ENCODE measurements at regions not wholly inside any gene's neighbourhood (a gene's known extent, or its start where the extent isn't known, plus 50 kb on each side); places are given as distances from the start of the nearest gene placed in this dataset.

DNA sequence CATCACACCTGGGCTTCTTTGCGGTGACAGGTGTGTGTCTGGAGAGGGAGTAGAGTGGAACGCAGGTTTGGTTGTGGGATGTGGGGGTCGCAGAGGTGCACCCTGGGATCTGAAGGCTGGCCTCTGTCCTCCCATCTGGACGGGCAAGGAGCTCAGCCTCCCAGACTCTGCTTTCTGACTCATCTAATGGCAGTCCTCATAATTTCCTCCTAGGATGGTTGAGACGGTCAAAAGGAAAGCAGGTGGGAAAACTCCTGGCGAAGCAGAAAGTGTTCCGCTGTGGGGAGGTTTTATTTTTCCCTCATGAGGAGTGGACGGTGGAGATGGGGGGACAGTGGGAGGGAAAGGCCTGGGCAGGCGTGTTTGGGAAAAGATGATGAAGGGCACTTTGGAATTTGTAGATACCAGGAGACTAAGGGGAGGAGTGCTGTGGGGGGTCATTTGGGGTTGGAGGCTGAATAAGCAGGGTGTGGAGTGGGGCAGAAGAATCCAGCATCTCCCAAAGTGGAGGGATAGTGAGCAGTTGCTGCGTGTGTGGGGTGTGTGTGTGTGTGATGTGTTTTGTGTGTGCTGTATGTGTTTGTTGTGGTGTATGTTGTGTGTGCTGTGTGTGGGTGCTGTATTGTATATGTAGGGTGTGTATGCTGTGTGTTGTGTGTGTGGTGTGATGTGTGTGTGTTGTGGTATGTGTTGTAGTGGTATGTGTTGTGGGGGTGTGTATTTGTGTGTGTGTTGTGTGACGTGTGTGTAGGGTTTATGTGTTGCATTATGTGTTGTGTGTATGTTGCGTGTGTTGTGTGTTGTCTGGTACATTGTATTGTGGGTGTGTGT, 97.2 kb upstream of the PODXL start:
- peaks cover 20% of the 10 kb centered on the region for H3K4me1 ChIP-seq (ENCODE audit: control insufficient read depth, extremely low read depth, insufficient read depth, low read length)
- intact Hi-C loops (cut with micrococcal nuclease) (loop anchor here (1.0 to 5.0 kb wide), 8 partner anchors 30 to 582 kb away; partner anchors contain the start of gene PODXL), dilution Hi-C loops (cut with MboI; ENCODE audit: extremely low pct_ligation_motif_present, low sequenced_read_pairs) (no loop called here)
- H3K4me2 ChIP-seq (ENCODE audit: insufficient read depth, low read length): no peak overlapping the region
- no peak for DNase-seq (ENCODE audit: low read depth, low spot score)
- H3K4me3 ChIP-seq (replicated peaks in 1 of 3; ENCODE audit: insufficient read depth in 1 of 3, low read depth in 1 of 3, low read length in 3 of 3): no peak overlapping the region
- TF ChIP-seq JUN (IDR thresholded peaks at IDR 0.05; ENCODE audit: borderline replicate concordance, insufficient read depth, insufficient read length, low read depth) (no peak), FOS (IDR thresholded peaks at IDR 0.05; ENCODE audit: borderline replicate concordance, insufficient read depth, low read length) (peak; percentile 31)
- no peaks in the 10 kb centered on the region for H3K27me3 ChIP-seq (ENCODE audit: control insufficient read depth in 2 of 2, insufficient read depth in 2 of 2, low read length in 2 of 2)
- H3K27ac ChIP-seq (ENCODE audit: insufficient read depth, low read depth, low read length): no peak overlapping the region
- no peaks in the 10 kb centered on the region for H3K79me2 ChIP-seq (ENCODE audit: control insufficient read depth, insufficient read depth, low read length)
- H3K9ac ChIP-seq (replicated peaks; ENCODE audit: extremely low read depth, insufficient read depth, low read length): no peak overlapping the region
- peak overlapping the region; percentile 1 for H2AFZ ChIP-seq (ENCODE audit: low read depth, low read length)
- no peaks in the 10 kb centered on the region for H4K20me1 ChIP-seq (replicated peaks; ENCODE audit: control insufficient read depth, extremely low read depth, insufficient read depth, low read length)
- CTCF ChIA-PET: interaction anchor here (0.9 to 2.2 kb wide), 10 partner anchors 11 to 145 kb away, joined by 4 to 15 read pairs (median 5); no protein-coding TSS in a partner anchor
- POLR2A ChIA-PET: no interaction called here
- peak; percentile 73 for FAIRE-seq
- no TSS peak for BruUV-seq (replicated peaks)
- no peaks in the 10 kb centered on the region for H3K9me1 ChIP-seq (replicated peaks; ENCODE audit: control insufficient read depth, extremely low read depth, insufficient read depth, low read length)
- no peaks in the 10 kb centered on the region for H3K9me3 ChIP-seq (replicated peaks; ENCODE audit: control insufficient read depth, insufficient read depth, low read length)
- H3K36me3 ChIP-seq (ENCODE audit: control insufficient read depth in 2 of 2, extremely low read depth in 1 of 2, insufficient read depth in 2 of 2, low read length in 2 of 2): no peaks in the 10 kb centered on the region

DNA sequence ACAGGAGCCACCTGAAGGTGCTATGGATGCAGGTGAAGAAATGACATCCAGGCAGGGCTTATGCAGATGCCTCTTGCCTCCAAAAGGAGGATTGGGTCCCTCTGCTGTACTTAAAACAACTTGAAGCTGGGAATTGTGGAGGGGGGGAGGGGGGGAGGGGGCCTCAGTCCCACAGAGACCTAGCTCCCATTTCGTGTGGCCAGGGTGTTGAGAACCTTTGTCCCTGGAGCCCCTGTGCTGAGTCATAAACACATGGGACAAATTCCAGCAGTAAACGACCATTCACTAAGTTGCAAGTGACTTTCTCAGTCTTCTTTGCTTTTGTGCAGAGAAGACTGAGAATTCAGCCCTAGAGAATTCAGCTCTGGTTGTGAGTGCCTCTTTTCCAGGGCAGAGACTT, 96.5 kb upstream of the PODXL start:
- Histone ChIP-seq H3K4me1 (ENCODE audit: control insufficient read depth, extremely low read depth, insufficient read depth, low read length) (peaks cover 17% of the 10 kb centered on the region), H3K4me2 (ENCODE audit: insufficient read depth, low read length) (no peak overlapping the region), H3K4me3 (replicated peaks in 1 of 3; ENCODE audit: insufficient read depth in 1 of 3, low read depth in 1 of 3, low read length in 3 of 3) (no peak overlapping the region), H3K27ac (ENCODE audit: insufficient read depth, low read depth, low read length) (no peak overlapping the region), H3K27me3 (ENCODE audit: control insufficient read depth in 2 of 2, insufficient read depth in 2 of 2, low read length in 2 of 2) (no peaks in the 10 kb centered on the region), H2AFZ (ENCODE audit: low read depth, low read length) (no peak overlapping the region), H3K9me3 (replicated peaks; ENCODE audit: control insufficient read depth, insufficient read depth, low read length) (no peaks in the 10 kb centered on the region), H3K36me3 (ENCODE audit: control insufficient read depth in 2 of 2, extremely low read depth in 1 of 2, insufficient read depth in 2 of 2, low read length in 2 of 2) (no peaks in the 10 kb centered on the region), H3K9ac (replicated peaks; ENCODE audit: extremely low read depth, insufficient read depth, low read length) (no peak overlapping the region), H3K9me1 (replicated peaks; ENCODE audit: control insufficient read depth, extremely low read depth, insufficient read depth, low read length) (no peaks in the 10 kb centered on the region), H3K79me2 (ENCODE audit: control insufficient read depth, insufficient read depth, low read length) (no peaks in the 10 kb centered on the region), H4K20me1 (replicated peaks; ENCODE audit: control insufficient read depth, extremely low read depth, insufficient read depth, low read length) (no peaks in the 10 kb centered on the region)
- intact Hi-C loops (cut with micrococcal nuclease) (loop anchor here (2.0 to 5.0 kb wide), 2 partner anchors 72 to 546 kb away; no protein-coding TSS in a partner anchor), dilution Hi-C loops (cut with MboI; ENCODE audit: extremely low pct_ligation_motif_present, low sequenced_read_pairs) (no loop called here)
- TF ChIP-seq POLR2A (IDR thresholded peaks at IDR 0.05; ENCODE audit: low read depth, low read length) (no peak), MYC (IDR thresholded peaks at IDR 0.05; ENCODE audit: low read depth, low read length) (no peak), GATA2 (IDR thresholded peaks at IDR 0.05; ENCODE audit: insufficient read depth, insufficient read length, low read depth, low read length) (no peak), POLR2AphosphoS5 (IDR thresholded peaks at IDR 0.05; ENCODE audit: insufficient read depth, low read depth, low read length) (no peak), EZH2 (IDR thresholded peaks at IDR 0.05; ENCODE audit: borderline replicate concordance, low read depth, low read length, severe bottlenecking) (no peak), JUN (IDR thresholded peaks at IDR 0.05; ENCODE audit: borderline replicate concordance, insufficient read depth, insufficient read length, low read depth) (no peak), FOS (IDR thresholded peaks at IDR 0.05; ENCODE audit: borderline replicate concordance, insufficient read depth, low read length) (no peak)
- TF ChIP-seq, protein P1, sequence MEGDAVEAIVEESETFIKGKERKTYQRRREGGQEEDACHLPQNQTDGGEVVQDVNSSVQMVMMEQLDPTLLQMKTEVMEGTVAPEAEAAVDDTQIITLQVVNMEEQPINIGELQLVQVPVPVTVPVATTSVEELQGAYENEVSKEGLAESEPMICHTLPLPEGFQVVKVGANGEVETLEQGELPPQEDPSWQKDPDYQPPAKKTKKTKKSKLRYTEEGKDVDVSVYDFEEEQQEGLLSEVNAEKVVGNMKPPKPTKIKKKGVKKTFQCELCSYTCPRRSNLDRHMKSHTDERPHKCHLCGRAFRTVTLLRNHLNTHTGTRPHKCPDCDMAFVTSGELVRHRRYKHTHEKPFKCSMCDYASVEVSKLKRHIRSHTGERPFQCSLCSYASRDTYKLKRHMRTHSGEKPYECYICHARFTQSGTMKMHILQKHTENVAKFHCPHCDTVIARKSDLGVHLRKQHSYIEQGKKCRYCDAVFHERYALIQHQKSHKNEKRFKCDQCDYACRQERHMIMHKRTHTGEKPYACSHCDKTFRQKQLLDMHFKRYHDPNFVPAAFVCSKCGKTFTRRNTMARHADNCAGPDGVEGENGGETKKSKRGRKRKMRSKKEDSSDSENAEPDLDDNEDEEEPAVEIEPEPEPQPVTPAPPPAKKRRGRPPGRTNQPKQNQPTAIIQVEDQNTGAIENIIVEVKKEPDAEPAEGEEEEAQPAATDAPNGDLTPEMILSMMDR (IDR thresholded peaks at IDR 0.05; ENCODE audit: extremely low read depth in 1 of 2, insufficient read depth in 1 of 2, low read depth in 1 of 2, low read length in 2 of 2): no peak
- TF ChIP-seq, protein P2, sequence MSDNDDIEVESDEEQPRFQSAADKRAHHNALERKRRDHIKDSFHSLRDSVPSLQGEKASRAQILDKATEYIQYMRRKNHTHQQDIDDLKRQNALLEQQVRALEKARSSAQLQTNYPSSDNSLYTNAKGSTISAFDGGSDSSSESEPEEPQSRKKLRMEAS (IDR thresholded peaks at IDR 0.05; ENCODE audit: insufficient read depth, insufficient read length): no peak
- FAIRE-seq (no peak), DNase-seq (ENCODE audit: low read depth, low spot score) (no peak)
- BruUV-seq (replicated peaks): no TSS peak
- ChIA-PET CTCF (interaction anchor here (0.9 to 2.2 kb wide), 8 partner anchors 10 to 144 kb away, joined by 4 to 13 read pairs (median 5); no protein-coding TSS in a partner anchor), POLR2A (no interaction called here)
